ENCODE measurements at regions not wholly inside any gene's neighbourhood (a gene's known extent, or its start where the extent isn't known, plus 50 kb on each side); places are given as distances from the start of the nearest gene placed in this dataset.

DNA sequence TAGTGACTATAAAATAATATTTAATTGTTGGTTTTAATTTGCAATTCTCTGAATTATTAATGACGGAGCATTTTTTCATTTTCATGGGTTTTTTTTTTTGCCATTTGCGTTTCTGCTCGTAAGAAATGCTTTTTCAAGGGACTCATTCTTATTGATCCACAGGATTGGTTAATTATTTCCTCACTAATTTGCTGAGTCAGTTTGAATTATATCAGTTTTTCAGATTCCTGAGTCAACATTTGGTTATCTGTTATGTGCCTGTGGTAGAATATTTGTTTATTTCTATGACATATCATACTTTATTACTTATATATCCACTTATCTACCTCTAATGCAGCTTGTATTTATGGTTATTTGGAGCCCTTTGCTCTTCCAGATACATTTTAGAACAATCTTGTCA, 257.0 kb upstream of the BTBD3 start:
- TF ChIP-seq CTCF (IDR thresholded peaks at IDR 0.05), result no peak
- TF ChIP-seq, protein P1, sequence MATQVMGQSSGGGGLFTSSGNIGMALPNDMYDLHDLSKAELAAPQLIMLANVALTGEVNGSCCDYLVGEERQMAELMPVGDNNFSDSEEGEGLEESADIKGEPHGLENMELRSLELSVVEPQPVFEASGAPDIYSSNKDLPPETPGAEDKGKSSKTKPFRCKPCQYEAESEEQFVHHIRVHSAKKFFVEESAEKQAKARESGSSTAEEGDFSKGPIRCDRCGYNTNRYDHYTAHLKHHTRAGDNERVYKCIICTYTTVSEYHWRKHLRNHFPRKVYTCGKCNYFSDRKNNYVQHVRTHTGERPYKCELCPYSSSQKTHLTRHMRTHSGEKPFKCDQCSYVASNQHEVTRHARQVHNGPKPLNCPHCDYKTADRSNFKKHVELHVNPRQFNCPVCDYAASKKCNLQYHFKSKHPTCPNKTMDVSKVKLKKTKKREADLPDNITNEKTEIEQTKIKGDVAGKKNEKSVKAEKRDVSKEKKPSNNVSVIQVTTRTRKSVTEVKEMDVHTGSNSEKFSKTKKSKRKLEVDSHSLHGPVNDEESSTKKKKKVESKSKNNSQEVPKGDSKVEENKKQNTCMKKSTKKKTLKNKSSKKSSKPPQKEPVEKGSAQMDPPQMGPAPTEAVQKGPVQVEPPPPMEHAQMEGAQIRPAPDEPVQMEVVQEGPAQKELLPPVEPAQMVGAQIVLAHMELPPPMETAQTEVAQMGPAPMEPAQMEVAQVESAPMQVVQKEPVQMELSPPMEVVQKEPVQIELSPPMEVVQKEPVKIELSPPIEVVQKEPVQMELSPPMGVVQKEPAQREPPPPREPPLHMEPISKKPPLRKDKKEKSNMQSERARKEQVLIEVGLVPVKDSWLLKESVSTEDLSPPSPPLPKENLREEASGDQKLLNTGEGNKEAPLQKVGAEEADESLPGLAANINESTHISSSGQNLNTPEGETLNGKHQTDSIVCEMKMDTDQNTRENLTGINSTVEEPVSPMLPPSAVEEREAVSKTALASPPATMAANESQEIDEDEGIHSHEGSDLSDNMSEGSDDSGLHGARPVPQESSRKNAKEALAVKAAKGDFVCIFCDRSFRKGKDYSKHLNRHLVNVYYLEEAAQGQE (IDR thresholded peaks at IDR 0.05; ENCODE audit: insufficient read depth in 1 of 2, low read depth in 2 of 2, low read length in 1 of 2), result no peak
- TF ChIP-seq POLR2AphosphoS5 (IDR thresholded peaks at IDR 0.05; ENCODE audit: low read depth, low read length), result no peak
- TF ChIP-seq SIN3A (IDR thresholded peaks at IDR 0.05; ENCODE audit: borderline replicate concordance, insufficient read depth, low read depth, low read length), result no peak
- TF ChIP-seq TCF7L2 (IDR thresholded peaks at IDR 0.05; ENCODE audit: low read depth, low read length), result no peak

All from Panc1 (cell line).